Trophoblast cell (in vitro differentiated cells and primary cell): ENCODE measurements at regions not wholly inside any gene's neighbourhood (a gene's known extent, or its start where the extent isn't known, plus 50 kb on each side); places are given as distances from the start of the nearest gene placed in this dataset.
"Not testable (repeated sequence)": the region's sequence is repeated elsewhere in the genome, so short reads cannot be mapped to it uniquely, and the experiment has no call there.

ENCODE experiments used
- DNase-seq, 2 donors: peaks; one replicate each; pipeline ENCODE4 v3.0.0-alpha.2; 2016
- H2AFZ ChIP-seq: 2 replicates; pipeline ENCODE4 v1.6.1; 2013; ENCODE audit warnings: low read length, moderate library complexity, mild to moderate bottlenecking; ENCODE audit not compliant: insufficient read depth, poor library complexity
- H2AK5ac ChIP-seq: 2 replicates; pipeline ENCODE4 v1.6.1; 2013; ENCODE audit warnings: mild to moderate bottlenecking, low read length
- H2BK120ac ChIP-seq: 2 replicates; pipeline ENCODE4 v1.6.1; 2013; ENCODE audit warnings: low read length, mild to moderate bottlenecking, moderate library complexity; ENCODE audit not compliant: insufficient read depth, poor library complexity
- H2BK12ac ChIP-seq: 2 replicates; pipeline ENCODE4 v1.6.1; 2013; ENCODE audit warnings: mild to moderate bottlenecking, low read length, moderate library complexity
- H2BK5ac ChIP-seq: 2 replicates; pipeline ENCODE4 v1.6.1; 2013; ENCODE audit warnings: low read length, low read depth, moderate library complexity, mild to moderate bottlenecking; ENCODE audit not compliant: poor library complexity
- H3K14ac ChIP-seq: 2 replicates; pipeline ENCODE4 v1.6.1; 2013; ENCODE audit warnings: mild to moderate bottlenecking, low read length
- H3K18ac ChIP-seq: 2 replicates; pipeline ENCODE4 v1.6.1; 2013; ENCODE audit warnings: mild to moderate bottlenecking, low read length
- H3K23ac ChIP-seq: 2 replicates; pipeline ENCODE4 v1.6.1; 2013; ENCODE audit warnings: low read length
- H3K27ac ChIP-seq: 2 replicates; pipeline ENCODE4 v1.5.1; 2013; ENCODE audit warnings: low read depth, mild to moderate bottlenecking, inconsistent platforms, low read length, moderate library complexity
- H3K27me3 ChIP-seq: 2 replicates; pipeline ENCODE4 v1.6.1; 2013; ENCODE audit warnings: inconsistent platforms, mild to moderate bottlenecking, low read length, moderate library complexity; ENCODE audit not compliant: insufficient read depth
- H3K36me3 ChIP-seq, 2 experiments: 1 replicate in 1 of 2; 2 replicates in 1 of 2; pipeline ENCODE4 v1.6.1; 2013; ENCODE audit warnings: low read length in 2 of 2, mild to moderate bottlenecking in 2 of 2, moderate library complexity in 1 of 2; ENCODE audit not compliant: insufficient read depth in 2 of 2, control insufficient read depth in 1 of 2
- H3K4ac ChIP-seq: 2 replicates; pipeline ENCODE4 v1.6.1; 2013; ENCODE audit warnings: low read depth, mild to moderate bottlenecking, low read length, moderate library complexity
- H3K4me1 ChIP-seq, 2 experiments: 1 replicate in 1 of 2; 2 replicates in 1 of 2; pipeline ENCODE4 v1.6.1; 2013; ENCODE audit warnings: low read length in 2 of 2, mild to moderate bottlenecking in 2 of 2, moderate library complexity in 1 of 2; ENCODE audit not compliant: insufficient read depth in 2 of 2, control insufficient read depth in 1 of 2
- H3K4me2 ChIP-seq: 2 replicates; pipeline ENCODE4 v1.6.1; 2013; ENCODE audit warnings: inconsistent platforms, mild to moderate bottlenecking, low read length, moderate library complexity
- H3K4me3 ChIP-seq: 2 replicates; pipeline ENCODE4 v1.5.1; 2013; ENCODE audit warnings: mild to moderate bottlenecking, low read depth, low read length, inconsistent platforms
- H3K79me1 ChIP-seq: one replicate; pipeline ENCODE4 v1.6.1; 2013; ENCODE audit warnings: low read length
- H3K79me2 ChIP-seq: 2 replicates; pipeline ENCODE4 v1.6.1; 2013; ENCODE audit warnings: low read length, mild to moderate bottlenecking; ENCODE audit not compliant: control insufficient read depth, insufficient read depth, poor library complexity
- H3K9ac ChIP-seq: 2 replicates; pipeline ENCODE4 v1.6.1; 2013; ENCODE audit warnings: mild to moderate bottlenecking, low read length
- H3K9me3 ChIP-seq: 2 replicates; pipeline ENCODE4 v1.6.1; 2013; ENCODE audit warnings: low read depth, mild to moderate bottlenecking, control low read depth, inconsistent platforms, low read length; ENCODE audit not compliant: insufficient read depth
- H4K12ac ChIP-seq: 2 replicates; pipeline ENCODE4 v1.6.1; 2013; ENCODE audit warnings: low read depth, mild to moderate bottlenecking, low read length, moderate library complexity
- H4K8ac ChIP-seq: 2 replicates; pipeline ENCODE4 v1.6.1; 2013; ENCODE audit warnings: low read depth, mild to moderate bottlenecking, low read length, moderate library complexity
- H4K91ac ChIP-seq: one replicate; pipeline ENCODE4 v1.6.1; 2013; ENCODE audit warnings: low read depth, mild to moderate bottlenecking, low read length, moderate library complexity
- WGBS: extraction: QIAGEN DNeasy Blood & Tissue Kit; methylation state at CpG from one replicate; pipeline ENCODE4 v1.1.7; 2013; ENCODE audit warnings: missing lambda C conversion rate; ENCODE audit not compliant: insufficient read length, insufficient coverage; ENCODE audit errors: extremely low coverage; 5-methylcytosine and 5-hydroxymethylcytosine counted together

DNA sequence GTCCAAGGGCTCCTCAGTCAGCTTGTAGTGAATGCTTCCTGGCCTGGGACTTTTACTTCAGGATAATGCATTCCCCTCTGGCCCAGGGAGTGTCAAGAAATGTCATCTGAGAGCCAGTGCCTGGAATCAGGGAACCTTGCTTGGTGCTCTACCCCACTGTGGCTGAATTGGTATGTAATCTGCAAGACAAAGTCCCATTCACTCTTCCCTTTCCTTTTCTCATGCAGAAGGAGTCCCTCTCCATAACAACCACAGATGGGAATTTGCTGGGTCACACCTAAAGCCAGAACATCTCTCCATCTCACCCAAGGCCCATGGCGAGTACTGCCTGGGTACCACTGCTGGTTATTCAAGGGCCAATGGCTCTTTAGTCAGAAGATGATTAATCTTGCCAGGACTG lies 89.6 kb upstream of the FOLH1 start:
- no CpG with 5 or more reads among the region's 1 CpG for WGBS
- H3K14ac ChIP-seq, H3K18ac ChIP-seq, H2AFZ ChIP-seq, H2BK12ac ChIP-seq, DNase-seq, H3K9ac ChIP-seq, H3K9me3 ChIP-seq, H2BK5ac ChIP-seq, H3K79me1 ChIP-seq, H3K36me3 ChIP-seq, H3K4ac ChIP-seq, H3K4me3 ChIP-seq, H2BK120ac ChIP-seq, H3K4me1 ChIP-seq, H3K23ac ChIP-seq, H3K27ac ChIP-seq, H4K91ac ChIP-seq, H3K27me3 ChIP-seq, H3K4me2 ChIP-seq, H2AK5ac ChIP-seq, H3K79me2 ChIP-seq, H4K12ac ChIP-seq: not testable (repeated sequence)
- H4K8ac ChIP-seq = peak overlapping the region; percentile 19

DNA sequence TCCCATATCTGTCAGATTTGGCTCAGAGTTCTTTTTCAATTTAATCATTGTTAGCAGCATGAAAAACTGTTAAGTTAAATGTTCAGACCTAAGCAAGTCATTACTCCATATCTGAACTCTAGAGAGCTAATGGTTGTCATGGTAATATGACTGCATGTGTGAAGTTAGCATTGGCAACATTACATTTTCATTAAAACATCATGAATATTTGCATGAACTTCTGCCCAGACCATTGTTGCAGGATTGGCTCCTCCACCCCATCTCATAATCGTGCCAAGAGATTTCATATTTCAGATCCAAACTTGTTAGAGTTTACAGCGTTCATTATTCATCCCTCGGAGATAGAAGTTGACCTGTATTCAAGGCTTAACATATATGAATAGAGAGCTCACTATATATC lies 75.5 kb upstream of the FOLH1 start:
- not testable (repeated sequence) for H3K9ac ChIP-seq, H3K23ac ChIP-seq, H3K27me3 ChIP-seq, H3K36me3 ChIP-seq, H2BK12ac ChIP-seq, H2AK5ac ChIP-seq, H3K4me1 ChIP-seq, H3K79me2 ChIP-seq, H3K18ac ChIP-seq, DNase-seq, H2BK5ac ChIP-seq, H3K9me3 ChIP-seq, H4K8ac ChIP-seq, H2AFZ ChIP-seq, H3K14ac ChIP-seq, H3K27ac ChIP-seq, H4K91ac ChIP-seq, H3K4me2 ChIP-seq, H3K79me1 ChIP-seq, H2BK120ac ChIP-seq, H3K4me3 ChIP-seq, H3K4ac ChIP-seq, H4K12ac ChIP-seq
- no CpG with 5 or more reads among the region's 3 CpGs for WGBS

DNA sequence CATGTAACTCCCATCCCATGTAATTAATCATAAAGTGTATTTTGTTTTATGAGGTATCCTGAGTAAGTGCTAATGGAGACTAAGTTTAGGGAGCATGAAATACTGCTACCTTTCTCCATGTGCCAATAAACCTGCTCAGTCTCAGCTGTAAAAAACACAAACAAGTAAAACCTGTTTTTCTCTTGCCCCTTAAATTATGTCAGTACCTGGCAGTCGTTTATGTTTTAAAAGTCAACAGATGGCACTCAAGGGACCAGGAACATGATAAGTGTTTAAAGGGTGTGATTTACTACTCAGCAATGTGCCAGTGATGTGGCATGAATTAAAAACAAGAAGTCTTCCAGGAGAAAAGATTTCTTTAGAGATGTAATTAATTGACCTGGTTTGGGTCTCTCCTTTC lies 74.9 kb upstream of the FOLH1 start:
- not testable (repeated sequence) for H3K36me3 ChIP-seq, H2BK120ac ChIP-seq, H3K4me3 ChIP-seq, H4K12ac ChIP-seq, H3K4ac ChIP-seq, H2AK5ac ChIP-seq, H2BK5ac ChIP-seq, H3K27me3 ChIP-seq, H4K91ac ChIP-seq, H3K79me1 ChIP-seq, H3K4me2 ChIP-seq, DNase-seq, H3K4me1 ChIP-seq, H3K9ac ChIP-seq, H3K18ac ChIP-seq, H3K27ac ChIP-seq, H3K14ac ChIP-seq, H2BK12ac ChIP-seq, H4K8ac ChIP-seq, H3K79me2 ChIP-seq, H3K9me3 ChIP-seq, H2AFZ ChIP-seq, H3K23ac ChIP-seq
- WGBS = no CpG with 5 or more reads among the region's 1 CpG

DNA sequence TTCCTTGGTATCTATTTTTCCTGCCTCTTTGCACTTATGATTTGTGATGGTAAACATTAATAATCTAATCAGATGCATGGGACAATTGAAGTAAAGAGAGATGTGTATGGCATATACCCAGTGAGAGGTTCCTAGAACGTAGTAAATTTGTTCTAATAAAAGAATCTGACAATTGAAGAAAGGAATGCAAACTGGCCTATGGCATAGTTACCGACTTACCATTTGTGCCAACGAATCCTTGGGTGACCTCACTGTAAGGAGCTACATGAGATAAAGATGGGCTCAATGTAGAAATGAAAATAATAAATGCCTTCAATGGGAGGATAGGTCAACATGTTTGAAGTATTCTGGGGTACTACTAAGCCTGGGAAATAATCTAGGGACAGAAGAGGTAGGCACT lies 73.7 kb upstream of the FOLH1 start:
- H3K27ac ChIP-seq, H3K4me1 ChIP-seq, H3K23ac ChIP-seq, H2BK12ac ChIP-seq, H3K27me3 ChIP-seq, H3K18ac ChIP-seq, H3K36me3 ChIP-seq, H3K4ac ChIP-seq, H3K79me2 ChIP-seq, H2AK5ac ChIP-seq, H3K4me3 ChIP-seq, H3K9ac ChIP-seq, H3K9me3 ChIP-seq, H2BK5ac ChIP-seq, H2BK120ac ChIP-seq, H3K79me1 ChIP-seq, H3K14ac ChIP-seq, H4K8ac ChIP-seq, H4K91ac ChIP-seq, H3K4me2 ChIP-seq, DNase-seq, H4K12ac ChIP-seq, H2AFZ ChIP-seq: not testable (repeated sequence)
- no CpG with 5 or more reads among the region's 3 CpGs for WGBS

GRCh38 chr11:49277951-49278350 lies 69.5 kb upstream of the FOLH1 start:
- H3K14ac ChIP-seq, H3K9me3 ChIP-seq, H3K36me3 ChIP-seq, H2BK5ac ChIP-seq, H2BK120ac ChIP-seq, H3K4me3 ChIP-seq, H3K9ac ChIP-seq, H3K79me1 ChIP-seq, H3K27ac ChIP-seq, H3K23ac ChIP-seq, H4K8ac ChIP-seq, H2AFZ ChIP-seq, H3K4me2 ChIP-seq, DNase-seq, H3K4ac ChIP-seq, H3K18ac ChIP-seq, H3K27me3 ChIP-seq, H3K4me1 ChIP-seq, H3K79me2 ChIP-seq, H2AK5ac ChIP-seq, H4K12ac ChIP-seq, H4K91ac ChIP-seq, H2BK12ac ChIP-seq: not testable (repeated sequence)
- no CpG with 5 or more reads among the region's 2 CpGs for WGBS
